Activated T-helper 17 cell treated with anti-CD3 and anti-CD28 coated beads, Interleukin-2, amount 50 U/mL, for 72 hours (primary cell): ENCODE measurements at regions not wholly inside any gene's neighbourhood (a gene's known extent, or its start where the extent isn't known, plus 50 kb on each side); places are given as distances from the start of the nearest gene placed in this dataset.

ENCODE experiments used
- ATAC-seq: fragments of 150-1000 bp; cut with Tn5 transposase; replicated peaks from 2 replicates; pipeline ENCODE4 v1.10.0; 2021; ENCODE audit warnings: mild to moderate bottlenecking, moderate library complexity
- H3K27ac Mint-ChIP-seq: one replicate; pipeline ENCODE4 v1.8.0; 2022; ENCODE audit warnings: mixed read lengths
- H3K27me3 Mint-ChIP-seq: one replicate; pipeline ENCODE4 v1.8.0; 2022; ENCODE audit warnings: mixed read lengths
- H3K36me3 Mint-ChIP-seq: one replicate; pipeline ENCODE4 v1.8.0; 2022; ENCODE audit warnings: low read depth, mild to moderate bottlenecking, mixed read lengths
- H3K4me1 Mint-ChIP-seq: one replicate; pipeline ENCODE4 v1.8.0; 2022; ENCODE audit warnings: mixed read lengths
- H3K4me3 Mint-ChIP-seq: one replicate; pipeline ENCODE4 v1.8.0; 2022; ENCODE audit warnings: mild to moderate bottlenecking, mixed read lengths
- H3K9me3 Mint-ChIP-seq: one replicate; pipeline ENCODE4 v1.8.0; 2022; ENCODE audit warnings: mixed read lengths

DNA sequence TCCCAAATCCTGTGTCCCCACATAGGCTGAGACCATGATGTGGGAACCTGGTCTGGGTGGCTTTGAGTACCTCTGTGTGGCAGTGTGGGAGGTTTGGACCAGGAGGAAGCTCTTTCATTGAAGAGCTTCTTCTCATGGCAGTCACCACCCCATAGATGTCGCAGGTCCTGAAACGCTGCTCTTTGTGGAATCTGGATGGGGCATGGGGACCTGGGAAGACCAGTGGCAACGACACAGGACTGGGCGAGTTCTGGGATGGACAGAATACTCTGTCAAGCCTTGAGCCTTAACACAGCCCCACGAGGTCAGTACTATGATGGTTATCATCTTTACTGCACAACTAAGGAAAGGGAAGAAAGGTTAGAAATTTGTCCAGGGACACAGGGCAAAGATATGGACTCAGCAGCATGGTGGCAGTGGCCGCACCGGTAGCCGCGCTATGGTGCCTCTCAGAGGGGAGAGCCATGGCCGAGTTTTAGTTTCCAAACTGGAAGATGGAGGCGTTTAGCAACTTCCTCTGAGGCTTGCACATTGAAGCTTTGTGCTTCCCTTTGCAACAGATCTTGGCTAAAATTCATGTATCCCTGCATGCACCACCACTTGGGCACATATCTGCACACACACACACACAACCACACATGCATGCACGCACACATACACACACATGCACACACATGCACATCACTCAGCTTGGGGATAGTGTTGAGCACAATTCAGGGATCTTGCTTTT lies 117.7 kb upstream of the C1orf174 start:
- ATAC-seq = no peak
- peaks cover 4% of the 10 kb centered on the region for H3K4me1 Mint-ChIP-seq
- H3K36me3 Mint-ChIP-seq = no peaks in the 10 kb centered on the region
- H3K4me3 Mint-ChIP-seq = no peak overlapping the region
- peaks cover 4% of the 10 kb centered on the region for H3K27me3 Mint-ChIP-seq
- H3K9me3 Mint-ChIP-seq = no peaks in the 10 kb centered on the region
- H3K27ac Mint-ChIP-seq = no peak overlapping the region

DNA sequence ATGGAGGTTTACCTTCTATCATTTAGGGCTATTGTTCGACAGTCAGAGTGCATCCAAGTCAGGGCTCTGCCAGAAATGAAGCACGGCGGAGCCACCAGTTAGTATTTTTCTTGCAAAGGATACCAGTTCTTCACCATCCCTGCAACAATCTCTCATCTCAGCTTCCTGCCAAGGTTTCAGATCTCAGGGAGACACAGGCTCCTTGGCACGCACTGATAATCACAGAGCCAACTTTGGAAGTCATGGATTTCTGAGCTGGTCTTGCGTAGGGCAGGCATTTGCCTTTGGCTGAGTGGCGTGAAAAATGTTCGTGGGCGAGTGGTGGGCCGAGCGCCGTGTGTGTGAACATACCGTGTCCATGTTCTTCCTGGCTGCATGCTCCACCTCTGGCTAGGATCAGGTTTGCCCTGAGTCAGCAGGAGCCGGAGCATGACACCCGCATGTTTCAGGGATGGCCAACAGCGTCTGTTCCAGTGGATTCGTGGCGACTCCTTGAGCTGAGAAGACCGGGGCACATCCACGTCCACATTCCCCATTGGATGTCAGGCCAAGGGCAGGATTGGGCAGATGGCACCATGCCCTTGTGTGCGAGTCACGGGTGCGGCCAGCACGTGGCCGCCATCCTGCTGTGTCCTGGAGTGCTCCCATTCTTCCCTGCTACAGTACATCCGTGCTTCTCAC lies 118.5 kb upstream of the C1orf174 start:
- Mint-ChIP-seq H3K27me3 (peaks cover 3% of the 10 kb centered on the region), H3K9me3 (no peaks in the 10 kb centered on the region), H3K27ac (no peak overlapping the region), H3K4me3 (no peak overlapping the region), H3K36me3 (no peaks in the 10 kb centered on the region), H3K4me1 (peaks cover 4% of the 10 kb centered on the region)
- no peak for ATAC-seq

DNA sequence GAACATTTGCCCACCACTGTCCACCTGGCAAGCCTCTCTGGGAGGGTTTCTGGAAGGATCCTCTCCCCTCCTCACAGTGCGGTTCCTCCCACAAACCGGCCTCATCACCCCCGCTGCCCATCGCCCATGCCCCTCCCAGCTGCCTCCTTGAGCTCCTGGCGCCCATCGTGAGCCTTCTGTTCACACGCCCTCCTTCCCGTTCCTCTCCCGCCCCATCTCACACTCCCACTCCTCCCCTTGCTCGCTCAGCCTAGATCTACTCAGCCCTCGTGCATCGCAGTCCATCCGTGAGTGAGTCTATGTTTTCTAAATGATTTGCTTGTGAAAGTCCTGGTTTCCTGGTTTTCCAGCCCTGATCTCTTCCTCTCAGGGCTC lies 119.1 kb upstream of the C1orf174 start:
- no peak overlapping the region for H3K4me3 Mint-ChIP-seq
- H3K36me3 Mint-ChIP-seq = no peaks in the 10 kb centered on the region
- H3K4me1 Mint-ChIP-seq = peaks cover 4% of the 10 kb centered on the region
- no peak for ATAC-seq
- no peaks in the 10 kb centered on the region for H3K9me3 Mint-ChIP-seq
- H3K27ac Mint-ChIP-seq = no peak overlapping the region
- peaks cover 6% of the 10 kb centered on the region for H3K27me3 Mint-ChIP-seq

DNA sequence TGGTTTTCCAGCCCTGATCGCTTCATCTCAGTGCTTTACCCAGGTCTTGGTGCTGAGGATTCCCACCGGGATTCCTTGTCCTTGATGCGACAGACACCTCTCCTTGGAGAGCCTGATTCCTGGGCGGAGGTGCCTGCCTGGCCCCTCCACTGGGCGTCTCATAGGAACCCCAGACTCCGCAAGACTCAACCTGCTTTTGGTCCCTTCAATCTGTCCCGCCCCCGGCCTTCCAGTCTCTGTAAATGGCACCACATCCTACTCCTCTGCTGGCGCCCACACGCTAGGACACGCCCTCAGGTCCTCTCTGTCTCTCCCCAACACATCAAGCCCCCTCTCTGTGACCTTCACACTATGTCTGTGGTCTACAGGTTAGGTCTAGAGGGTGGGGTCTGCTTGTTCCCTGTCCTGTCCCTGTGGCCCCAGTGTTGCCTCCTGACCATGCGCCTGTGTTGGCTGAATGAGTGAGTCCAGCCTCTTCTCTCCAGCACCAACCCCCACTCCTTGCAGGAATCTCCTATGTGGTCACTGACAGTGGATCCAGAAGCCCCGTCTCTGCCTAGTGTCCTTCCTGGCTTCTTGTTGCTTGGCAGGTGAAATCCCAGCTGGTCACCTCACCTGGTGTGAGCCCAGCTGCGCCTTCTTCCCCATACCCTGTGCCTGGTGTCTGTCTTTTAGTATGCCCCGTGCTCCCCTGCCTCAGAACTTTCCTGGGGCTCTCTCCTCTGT lies 119.7 kb upstream of the C1orf174 start:
- H3K4me3 Mint-ChIP-seq = no peak overlapping the region
- ATAC-seq = no peak
- H3K27me3 Mint-ChIP-seq = peaks cover 11% of the 10 kb centered on the region
- H3K36me3 Mint-ChIP-seq = no peaks in the 10 kb centered on the region
- H3K9me3 Mint-ChIP-seq = no peaks in the 10 kb centered on the region
- peaks cover 4% of the 10 kb centered on the region for H3K4me1 Mint-ChIP-seq
- no peak overlapping the region for H3K27ac Mint-ChIP-seq

GRCh38 chr1:4020449-4020848 lies 120.4 kb upstream of the C1orf174 start:
- Mint-ChIP-seq H3K27ac (no peak overlapping the region), H3K4me1 (peaks cover 4% of the 10 kb centered on the region), H3K9me3 (no peaks in the 10 kb centered on the region), H3K4me3 (no peak overlapping the region), H3K27me3 (peaks cover 16% of the 10 kb centered on the region), H3K36me3 (no peaks in the 10 kb centered on the region)
- ATAC-seq = no peak

- Mint-ChIP-seq H3K9me3 (no peaks in the 10 kb centered on the region), H3K27ac (no peak overlapping the region), H3K27me3 (peaks cover 17% of the 10 kb centered on the region), H3K36me3 (no peaks in the 10 kb centered on the region), H3K4me1 (peaks cover 3% of the 10 kb centered on the region), H3K4me3 (no peak overlapping the region)
- ATAC-seq = no peak
Observed at GRCh38 chr1:4021136-4021973, 121.3 kb upstream of the C1orf174 start.

DNA sequence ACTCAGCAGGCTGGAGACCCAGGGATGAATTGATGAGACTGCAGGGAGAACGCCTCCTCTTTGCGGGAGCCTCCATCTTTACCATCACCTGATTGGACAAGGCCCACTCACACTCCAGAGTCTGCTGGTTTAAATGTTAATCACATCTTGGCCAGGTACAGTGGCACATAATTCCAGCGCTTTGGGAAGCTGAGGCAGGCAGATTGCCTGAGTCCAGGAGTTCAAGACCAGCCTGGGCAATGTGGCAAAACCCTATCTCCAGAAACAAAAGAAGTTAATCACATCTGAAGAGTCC lies 121.8 kb upstream of the C1orf174 start:
- no peaks in the 10 kb centered on the region for H3K4me1 Mint-ChIP-seq
- H3K36me3 Mint-ChIP-seq = no peaks in the 10 kb centered on the region
- peaks cover 17% of the 10 kb centered on the region for H3K27me3 Mint-ChIP-seq
- H3K4me3 Mint-ChIP-seq = no peak overlapping the region
- no peak overlapping the region for H3K27ac Mint-ChIP-seq
- no peak for ATAC-seq
- H3K9me3 Mint-ChIP-seq = no peaks in the 10 kb centered on the region

- H3K27me3 Mint-ChIP-seq = peaks cover 17% of the 10 kb centered on the region
- no peaks in the 10 kb centered on the region for H3K4me1 Mint-ChIP-seq
- H3K9me3 Mint-ChIP-seq = no peaks in the 10 kb centered on the region
- H3K27ac Mint-ChIP-seq = no peak overlapping the region
- no peaks in the 10 kb centered on the region for H3K36me3 Mint-ChIP-seq
- ATAC-seq = no peak
- H3K4me3 Mint-ChIP-seq = no peak overlapping the region
Observed at GRCh38 chr1:4022715-4023114, 122.6 kb upstream of the C1orf174 start.

- H3K27ac Mint-ChIP-seq = no peak overlapping the region
- peaks cover 19% of the 10 kb centered on the region for H3K27me3 Mint-ChIP-seq
- H3K36me3 Mint-ChIP-seq = no peaks in the 10 kb centered on the region
- H3K4me3 Mint-ChIP-seq = no peak overlapping the region
- H3K4me1 Mint-ChIP-seq = no peaks in the 10 kb centered on the region
- no peak for ATAC-seq
- no peaks in the 10 kb centered on the region for H3K9me3 Mint-ChIP-seq
Observed at GRCh38 chr1:4023678-4024077, 123.6 kb upstream of the C1orf174 start.

DNA sequence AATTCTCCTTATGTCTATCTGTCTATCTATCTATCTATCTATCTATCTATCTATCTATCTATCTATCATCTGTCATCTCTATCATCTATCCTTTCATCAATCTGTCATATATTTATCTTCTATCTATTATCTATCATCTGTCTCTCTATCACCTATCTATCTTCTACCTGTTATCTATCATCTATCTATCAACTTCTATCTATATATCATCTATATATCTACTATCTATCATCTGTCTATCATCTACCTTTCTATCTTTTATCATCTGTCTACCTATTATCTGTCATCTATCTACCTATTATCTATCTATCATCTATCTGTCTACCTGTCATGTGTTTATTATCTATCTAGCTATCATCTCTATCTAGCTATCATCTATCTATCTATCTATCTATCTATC lies 124.7 kb upstream of the C1orf174 start:
- Mint-ChIP-seq H3K27ac (no peak overlapping the region), H3K4me1 (no peaks in the 10 kb centered on the region), H3K9me3 (no peaks in the 10 kb centered on the region), H3K36me3 (no peaks in the 10 kb centered on the region), H3K27me3 (peaks cover 24% of the 10 kb centered on the region), H3K4me3 (no peak overlapping the region)
- no peak for ATAC-seq

- no peaks in the 10 kb centered on the region for H3K4me1 Mint-ChIP-seq
- no peak overlapping the region for H3K4me3 Mint-ChIP-seq
- peaks cover 28% of the 10 kb centered on the region for H3K27me3 Mint-ChIP-seq
- ATAC-seq = no peak
- no peaks in the 10 kb centered on the region for H3K36me3 Mint-ChIP-seq
- H3K27ac Mint-ChIP-seq = no peak overlapping the region
- no peaks in the 10 kb centered on the region for H3K9me3 Mint-ChIP-seq
Observed at GRCh38 chr1:4025752-4026151, 125.7 kb upstream of the C1orf174 start.

DNA sequence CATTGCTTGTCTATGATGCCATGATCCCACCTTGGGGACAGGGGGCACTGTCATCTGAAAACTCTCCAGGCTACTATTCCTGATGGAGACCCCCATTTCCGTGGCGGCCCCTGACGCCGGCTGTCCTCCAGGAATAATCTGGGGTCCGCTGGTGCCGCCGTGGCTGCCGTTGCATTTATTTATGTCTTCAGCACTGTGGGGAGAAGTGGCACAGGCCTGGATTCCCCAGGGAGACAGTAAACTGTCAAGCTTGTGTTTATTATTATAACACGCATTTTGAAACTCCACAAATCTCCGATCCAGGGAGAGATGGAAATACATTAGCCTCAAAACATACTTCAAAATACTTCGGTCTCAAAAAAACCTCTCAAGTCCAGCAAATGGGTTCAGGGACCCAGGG lies 126.9 kb upstream of the C1orf174 start:
- Mint-ChIP-seq H3K27ac (no peak overlapping the region), H3K4me3 (no peak overlapping the region), H3K36me3 (no peaks in the 10 kb centered on the region), H3K27me3 (peaks cover 36% of the 10 kb centered on the region), H3K9me3 (peaks cover 4% of the 10 kb centered on the region), H3K4me1 (no peaks in the 10 kb centered on the region)
- no peak for ATAC-seq

- Mint-ChIP-seq H3K36me3 (no peaks in the 10 kb centered on the region), H3K27me3 (peaks cover 40% of the 10 kb centered on the region), H3K4me1 (no peaks in the 10 kb centered on the region), H3K4me3 (no peak overlapping the region), H3K9me3 (peaks cover 4% of the 10 kb centered on the region), H3K27ac (no peak overlapping the region)
- ATAC-seq = no peak
Observed at GRCh38 chr1:4027492-4028138, 127.5 kb upstream of the C1orf174 start.

DNA sequence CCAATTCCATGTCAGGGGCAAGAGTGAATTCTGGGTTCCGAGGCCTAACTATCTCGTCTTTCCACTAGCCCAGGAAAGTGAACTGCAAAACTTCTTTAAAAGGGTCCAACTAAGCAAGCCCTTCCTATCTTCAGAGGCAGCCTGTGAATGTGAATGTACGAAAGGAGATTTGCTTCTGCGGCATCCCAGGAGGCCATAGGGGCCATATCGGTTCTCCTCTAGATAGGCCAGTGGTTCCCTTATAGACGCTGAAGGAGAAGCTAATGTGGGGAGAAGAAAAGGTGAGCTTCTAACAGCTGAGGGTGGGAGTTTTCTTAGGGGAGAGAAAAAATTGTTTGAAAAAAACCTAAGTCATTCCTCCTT lies 128.0 kb upstream of the C1orf174 start:
- H3K27ac Mint-ChIP-seq = no peak overlapping the region
- peaks cover 4% of the 10 kb centered on the region for H3K9me3 Mint-ChIP-seq
- no peak overlapping the region for H3K4me3 Mint-ChIP-seq
- H3K4me1 Mint-ChIP-seq = no peaks in the 10 kb centered on the region
- H3K36me3 Mint-ChIP-seq = no peaks in the 10 kb centered on the region
- peaks cover 45% of the 10 kb centered on the region for H3K27me3 Mint-ChIP-seq
- no peak for ATAC-seq
